GM19238 (cell line): ENCODE measurements at regions not wholly inside any gene's neighbourhood (a gene's known extent, or its start where the extent isn't known, plus 50 kb on each side); places are given as distances from the start of the nearest gene placed in this dataset.

ENCODE experiments used
- DNase-seq: peaks from one replicate; pipeline ENCODE4 v3.0.0; 2011; ENCODE audit warnings: low spot score; ENCODE audit not compliant: insufficient read length

DNA sequence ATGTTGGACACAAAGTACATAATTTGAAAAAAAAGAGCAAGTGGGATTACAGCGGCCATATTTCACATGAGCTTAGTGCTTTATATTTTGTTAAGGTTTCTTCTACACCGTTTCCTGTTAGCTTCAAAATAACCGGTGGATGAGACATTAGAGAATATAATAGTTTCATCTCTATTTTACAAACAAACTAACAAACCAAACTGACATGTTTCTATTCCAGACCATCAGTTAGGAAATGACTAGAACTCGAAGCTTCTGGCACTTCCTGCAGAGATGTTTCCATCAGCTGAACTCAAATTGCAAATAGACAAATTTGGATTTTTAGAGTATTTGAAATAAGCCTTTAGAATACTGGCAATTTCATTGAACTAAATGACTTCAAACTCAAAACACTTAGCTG is 86.5 kb downstream of the MTRR start:
- DNase-seq = no peak

DNA sequence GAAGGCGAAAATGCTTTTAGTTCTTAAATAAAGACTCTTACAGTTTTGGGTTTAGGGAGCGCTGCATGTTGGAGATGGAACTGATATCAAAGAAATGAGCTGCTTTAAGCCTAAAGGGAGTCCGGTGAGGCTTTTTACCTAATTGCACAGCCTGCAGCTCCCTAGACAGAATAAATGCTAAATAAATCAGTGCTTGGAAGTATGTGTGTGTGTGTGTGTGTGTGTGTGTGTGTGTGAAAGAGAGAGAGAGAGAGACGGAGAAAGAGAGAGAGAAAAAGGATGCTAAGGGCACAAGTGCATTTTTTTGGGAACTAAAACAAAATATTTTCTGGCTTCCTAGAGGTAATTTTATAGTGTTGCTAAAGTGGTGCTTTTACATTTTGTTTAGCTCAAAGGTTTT is 88.4 kb downstream of the MTRR start:
- no peak for DNase-seq

DNA sequence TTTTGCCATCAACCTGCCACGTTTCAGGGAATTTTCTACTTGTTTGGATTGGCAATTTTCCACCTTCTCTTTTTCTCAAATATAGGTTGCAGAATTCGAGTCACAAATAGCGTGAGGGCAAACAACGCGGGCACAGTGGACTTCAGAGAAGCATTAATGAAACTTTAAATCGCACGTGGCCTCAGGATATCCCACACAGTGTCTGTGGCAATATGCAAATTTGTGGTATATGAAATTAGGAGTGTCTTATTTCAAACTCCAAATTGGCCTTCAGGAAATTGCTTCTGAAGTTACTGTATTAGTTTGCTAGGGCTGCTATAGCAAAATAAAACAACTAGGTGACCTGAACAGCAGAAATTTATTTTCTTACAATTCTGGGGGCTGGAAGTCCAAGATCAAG is 91.2 kb downstream of the MTRR start:
- no peak for DNase-seq

DNA sequence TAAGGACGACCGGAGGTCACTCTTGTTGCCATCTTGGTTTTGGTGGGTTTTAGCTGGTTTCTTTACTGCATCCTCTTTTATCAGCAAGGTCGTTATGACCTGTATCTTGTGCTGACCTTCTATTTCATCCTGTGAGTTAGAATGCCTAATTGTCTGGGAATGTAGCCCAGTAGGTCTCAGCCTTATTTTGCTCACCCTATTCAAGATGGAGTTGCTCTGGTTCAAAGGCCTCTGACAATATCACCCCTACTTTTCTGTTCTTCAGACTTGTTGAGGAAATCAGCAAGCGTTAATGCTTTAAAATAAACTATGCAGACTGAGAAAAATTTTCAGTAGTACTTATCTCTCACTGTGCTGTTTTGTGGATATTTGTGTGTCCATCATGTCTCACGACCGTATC is 92.6 kb downstream of the MTRR start:
- DNase-seq = no peak

DNA sequence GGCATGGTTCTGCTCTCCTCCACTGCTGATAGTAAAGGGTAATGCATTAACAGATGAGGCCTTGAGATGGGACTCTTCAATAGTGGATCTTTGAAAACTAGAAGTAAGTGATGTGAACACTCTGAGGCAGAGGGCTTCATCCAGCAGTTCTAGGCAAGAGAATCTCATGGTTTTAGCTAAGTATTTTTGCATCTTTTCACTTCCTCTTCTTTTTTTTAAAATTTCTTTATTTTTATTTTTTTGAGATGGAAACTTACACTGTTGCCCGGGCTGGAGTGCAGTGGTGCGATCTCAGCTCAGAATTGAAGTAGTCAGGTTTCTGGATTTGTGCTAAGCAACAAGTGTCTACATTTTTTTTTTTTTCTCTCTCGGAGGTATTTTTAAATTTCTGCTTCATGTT is 101.9 kb downstream of the MTRR start:
- DNase-seq = no peak

DNA sequence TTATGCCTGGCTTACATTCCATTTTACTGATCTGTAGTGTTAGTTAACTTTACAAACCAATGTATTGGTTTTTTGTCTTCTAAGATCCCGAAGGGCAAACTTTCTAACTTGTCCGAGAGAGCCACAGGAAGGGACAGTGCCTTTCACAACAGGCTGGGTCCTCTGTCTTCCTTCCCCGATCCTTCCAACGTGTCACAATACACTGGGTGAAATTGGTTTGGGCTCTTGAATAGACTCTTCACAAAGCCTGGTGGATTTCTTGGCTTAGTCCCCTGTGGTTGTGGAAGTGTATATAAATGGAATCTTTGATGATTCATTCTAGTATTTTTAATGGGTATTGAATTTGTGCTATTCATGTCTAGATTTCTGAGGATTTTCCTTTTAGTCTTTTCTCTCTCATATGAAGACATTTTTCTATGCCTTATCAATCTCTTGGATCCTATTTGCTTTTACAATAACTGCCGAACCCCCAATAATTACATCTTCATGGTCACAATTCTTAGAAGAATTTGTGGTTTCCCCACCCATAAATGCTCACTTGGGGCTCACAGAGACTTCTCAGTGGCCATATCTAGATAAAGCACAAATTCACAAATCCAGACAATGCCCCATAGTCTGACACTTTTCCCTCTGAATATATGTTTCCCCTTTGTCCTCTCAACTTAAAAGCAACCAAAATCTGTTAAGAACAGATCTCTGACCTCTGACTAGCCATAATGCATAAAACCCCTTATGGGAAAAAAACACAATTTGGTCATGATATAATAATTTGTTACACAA is 107.7 kb downstream of the MTRR start:
- DNase-seq = no peak

DNA sequence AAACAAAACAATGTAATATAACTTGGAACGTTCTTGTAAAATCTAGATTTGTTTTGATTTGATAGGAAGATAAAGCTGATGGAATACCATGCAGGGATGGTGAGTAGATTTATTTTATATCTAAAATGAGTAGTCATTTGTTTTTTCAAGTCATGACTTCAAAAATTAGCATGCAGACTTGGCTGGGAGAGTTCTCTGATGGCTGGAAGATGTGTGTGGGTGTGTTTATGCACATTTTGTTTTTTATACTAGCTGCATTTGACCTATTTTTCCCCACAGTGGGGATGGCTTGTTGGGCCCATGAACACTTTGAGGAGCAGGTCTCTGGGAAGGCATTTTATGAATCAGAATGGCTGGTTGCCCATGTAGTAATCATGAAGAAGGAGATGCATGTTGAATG is 109.2 kb downstream of the MTRR start:
- no peak for DNase-seq

DNA sequence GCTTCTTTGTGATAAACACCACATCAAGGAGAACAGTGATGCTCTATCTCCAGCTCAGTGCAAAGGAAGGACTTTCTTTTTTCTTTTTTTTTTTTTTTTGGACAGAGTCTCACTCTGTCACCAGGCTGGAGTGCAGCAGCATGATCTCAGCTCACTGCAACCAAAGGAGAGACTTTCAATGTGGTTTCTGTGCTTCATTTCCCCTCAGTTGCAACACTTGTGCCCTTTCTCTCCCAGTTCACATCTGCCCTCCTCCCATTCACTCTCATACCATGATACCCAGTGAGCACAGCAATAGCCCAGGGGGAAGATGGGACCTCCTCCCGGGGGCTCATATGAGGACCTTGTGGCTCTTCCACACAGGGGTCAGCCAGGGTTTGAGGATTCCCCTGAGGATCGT is 110.0 kb downstream of the MTRR start:
- no peak for DNase-seq

DNA sequence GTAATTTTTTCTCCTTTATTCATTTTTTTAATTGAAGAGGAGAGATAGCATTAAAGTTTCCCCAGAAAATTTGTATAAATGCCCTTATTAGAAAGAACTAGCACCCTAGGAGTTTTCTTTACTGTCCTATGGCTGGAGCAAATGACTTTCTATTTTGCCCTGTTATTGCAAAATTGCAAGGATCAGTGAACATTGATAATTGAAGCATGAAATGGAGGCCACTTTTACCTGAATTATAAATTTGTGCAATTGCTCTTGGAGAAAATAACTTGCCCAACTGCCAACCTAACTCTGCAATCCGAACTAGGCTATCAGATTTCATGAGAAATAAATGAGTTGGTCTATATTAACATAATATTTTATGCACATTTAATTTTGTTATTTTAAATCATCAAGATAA is 111.9 kb downstream of the MTRR start:
- DNase-seq = no peak

DNA sequence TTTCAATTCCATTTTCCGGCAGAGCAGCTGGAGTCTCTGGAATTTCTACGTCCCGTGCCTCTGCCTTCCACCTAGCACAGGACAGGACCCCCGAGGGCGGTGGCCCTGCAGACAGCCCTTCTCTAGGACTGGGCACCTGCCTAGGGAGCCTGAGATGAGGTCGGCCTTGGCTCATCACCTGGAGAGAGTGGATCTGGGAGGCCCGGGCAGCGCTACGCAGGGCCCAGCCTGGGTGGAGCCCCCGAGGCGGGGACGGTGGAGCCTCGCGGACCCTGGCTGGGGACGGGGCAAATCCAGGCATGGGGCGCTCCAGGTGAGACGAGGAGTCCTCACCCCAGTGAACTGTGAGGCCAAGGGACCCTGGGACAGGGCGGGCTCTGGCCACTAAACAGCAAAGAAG is 114.5 kb downstream of the MTRR start:
- DNase-seq = no peak

DNA sequence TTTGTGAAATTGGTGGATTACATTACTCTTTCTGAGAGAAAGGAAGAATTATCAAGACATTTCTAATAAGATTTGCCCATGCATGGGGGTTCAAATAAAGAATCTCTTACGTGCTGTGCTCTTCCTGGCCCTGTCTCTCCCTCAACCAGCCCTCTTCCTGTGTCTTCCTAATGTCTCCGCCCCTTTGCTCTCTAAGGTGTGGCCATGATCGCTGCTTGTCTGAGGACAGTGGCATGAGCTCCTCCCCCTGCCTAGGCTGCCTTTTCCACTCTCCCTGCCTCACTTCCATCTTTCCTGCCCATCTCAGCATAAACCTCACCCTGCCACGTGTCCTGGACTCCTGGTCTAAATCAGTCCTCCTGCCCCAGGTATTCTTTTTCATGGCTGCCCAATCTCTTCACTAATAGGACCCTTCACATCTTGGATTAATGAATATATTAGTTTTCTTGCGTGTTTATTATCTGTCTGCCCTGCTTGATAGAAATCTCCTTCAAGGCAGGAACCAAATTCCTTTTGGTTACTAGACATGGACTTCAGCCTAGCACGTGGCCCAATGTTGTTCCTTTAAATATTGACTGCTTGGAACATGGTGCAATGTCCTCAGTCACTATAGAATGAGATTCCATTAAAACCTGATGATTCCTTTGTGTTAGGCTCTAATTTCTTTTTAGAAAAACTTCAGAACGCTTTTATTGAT is 122.3 kb downstream of the MTRR start:
- no peak for DNase-seq

DNA sequence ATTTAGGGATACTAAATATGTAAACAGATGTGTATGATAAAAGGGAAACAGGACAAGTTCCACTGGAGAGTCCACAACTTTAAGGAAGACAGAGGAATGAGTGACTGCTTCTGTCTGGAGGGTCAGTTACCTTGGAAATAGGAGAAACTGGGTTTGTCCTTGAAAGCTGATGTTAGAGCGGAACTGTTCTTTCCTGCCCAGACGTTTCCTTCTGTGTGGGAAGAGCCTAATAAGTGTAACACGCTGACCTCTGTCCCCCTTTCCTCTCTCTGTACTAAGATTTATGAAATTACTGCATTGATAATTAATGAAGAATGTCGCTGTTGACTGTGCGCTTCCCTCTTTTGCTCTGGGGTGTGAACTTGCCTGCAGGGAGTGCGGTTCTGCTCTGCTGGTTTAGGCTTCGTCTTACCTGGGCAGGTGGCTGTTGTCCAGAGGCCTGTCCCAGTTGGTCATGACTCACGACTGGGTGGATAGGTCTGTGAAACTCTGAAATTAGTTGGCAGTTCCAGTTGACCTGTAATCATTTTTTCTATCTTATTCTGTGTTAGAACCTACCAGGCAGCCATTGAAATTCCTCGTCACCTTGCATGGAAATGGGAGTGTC is 126.8 kb downstream of the MTRR start:
- DNase-seq = no peak

DNA sequence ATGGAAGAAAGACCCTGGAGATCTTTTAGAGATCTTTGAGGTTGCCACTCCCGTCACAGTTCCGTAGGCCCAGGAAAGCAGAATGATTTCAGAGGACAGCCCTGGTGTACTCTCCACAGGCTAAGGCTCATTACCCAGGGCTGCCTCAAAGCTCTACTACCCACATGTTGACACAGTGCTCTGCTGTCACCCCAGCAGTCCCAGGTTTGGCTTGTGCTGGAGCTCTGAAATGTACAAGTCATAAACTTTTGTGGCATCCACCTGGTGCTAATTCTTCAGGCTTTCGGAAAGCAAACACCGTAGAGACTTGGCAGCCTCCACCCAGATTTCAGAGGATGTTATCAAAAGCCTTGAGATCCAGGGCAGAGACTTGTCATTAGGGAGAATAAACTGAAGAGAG is 136.5 kb downstream of the MTRR start:
- no peak for DNase-seq

DNA sequence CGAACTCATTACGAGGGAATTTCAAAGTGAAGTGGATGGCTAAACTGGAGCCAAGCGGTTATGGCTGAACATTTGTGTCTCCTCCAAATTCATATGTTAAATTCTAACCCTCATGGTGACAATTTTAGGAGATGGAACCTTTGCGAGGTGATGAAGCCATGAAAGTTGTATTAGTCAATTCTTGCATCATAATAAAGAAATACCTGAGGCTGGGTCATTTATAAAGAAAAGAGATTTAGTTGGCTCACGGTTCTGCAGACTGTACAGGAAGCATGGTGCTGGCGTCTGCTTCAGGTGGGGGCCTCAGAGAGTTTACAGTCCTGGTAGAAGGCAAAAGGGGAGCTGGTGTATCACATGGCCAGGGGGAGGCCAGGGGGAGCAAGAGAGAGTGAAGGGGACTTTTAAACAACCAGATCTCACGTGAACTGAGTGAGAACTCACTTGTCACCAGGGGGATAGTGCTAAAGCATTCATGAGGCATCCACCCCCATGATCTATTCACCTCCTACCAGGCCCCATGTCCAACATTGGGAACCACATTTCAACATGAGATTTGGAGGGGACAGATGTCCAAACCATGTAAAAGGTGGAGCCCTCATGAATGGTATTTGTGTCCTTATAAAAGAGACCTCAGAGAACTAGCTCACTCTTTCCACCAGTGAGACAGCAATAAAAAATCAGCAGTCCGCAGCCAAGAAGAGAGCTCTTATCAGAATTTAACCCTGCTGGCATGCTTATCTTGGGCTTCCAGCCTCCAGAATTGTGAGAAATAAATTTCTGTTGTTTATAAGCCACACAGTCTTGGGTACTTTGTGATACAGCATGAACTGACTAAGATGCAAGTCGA is 143.4 kb downstream of the MTRR start:
- no peak for DNase-seq

DNA sequence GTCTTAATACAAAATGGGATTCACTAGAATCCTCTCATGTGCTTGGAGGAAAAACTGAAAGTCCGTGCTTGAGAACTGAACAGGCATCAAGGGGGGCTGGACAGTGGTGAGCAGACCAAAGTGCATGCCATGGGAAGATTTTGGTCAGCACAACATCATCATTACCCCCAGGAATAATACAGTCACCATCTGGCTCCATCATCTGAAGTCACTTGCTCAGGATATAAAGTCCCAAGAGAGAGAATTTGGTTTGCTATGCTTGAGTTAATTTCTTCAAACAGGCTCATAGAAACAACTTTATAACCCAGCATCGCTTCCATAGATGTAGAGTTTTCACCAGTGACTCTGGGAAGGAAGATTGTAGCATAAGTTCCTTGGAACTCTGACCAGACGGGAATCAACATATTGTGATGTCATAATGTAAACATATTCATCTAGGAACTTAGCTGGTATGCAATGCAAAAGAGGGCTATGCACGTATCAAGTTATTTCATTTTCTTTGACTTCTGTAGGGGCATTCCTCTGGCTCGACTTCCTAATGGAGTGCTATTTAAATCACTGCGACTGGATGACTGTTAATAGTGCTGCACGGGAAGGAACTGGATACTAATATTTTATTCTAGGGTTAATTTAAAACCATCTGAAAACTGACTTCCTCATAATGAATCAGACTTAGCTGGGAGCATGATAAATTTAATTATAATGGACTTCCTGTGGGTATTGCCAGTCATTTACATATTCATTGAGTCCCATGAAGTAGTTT is 145.2 kb downstream of the MTRR start:
- no peak for DNase-seq

DNA sequence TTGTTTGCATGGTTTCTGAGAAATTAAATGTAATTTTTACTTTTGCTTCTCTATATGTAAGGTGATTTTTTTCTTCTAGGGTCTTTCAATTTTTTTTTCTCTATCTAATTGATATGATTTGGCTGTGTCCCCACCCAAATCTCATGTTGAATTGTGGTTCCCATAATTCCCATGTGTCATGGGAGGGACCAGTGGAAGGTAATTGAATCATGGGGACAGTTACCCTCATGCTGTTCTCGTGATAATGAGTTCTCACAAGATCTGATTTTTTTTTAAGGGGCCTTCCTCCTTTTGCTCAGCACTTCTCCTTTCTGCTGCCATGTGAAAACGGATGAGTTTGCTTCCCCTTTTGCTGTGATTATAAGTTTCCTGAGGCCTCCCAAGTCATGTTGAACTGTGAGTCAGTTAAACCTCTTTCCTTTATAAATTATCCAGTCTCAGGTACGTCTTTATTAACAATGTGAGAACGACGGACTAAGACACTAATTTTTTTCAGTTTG is 150.8 kb downstream of the MTRR start:
- no peak for DNase-seq

DNA sequence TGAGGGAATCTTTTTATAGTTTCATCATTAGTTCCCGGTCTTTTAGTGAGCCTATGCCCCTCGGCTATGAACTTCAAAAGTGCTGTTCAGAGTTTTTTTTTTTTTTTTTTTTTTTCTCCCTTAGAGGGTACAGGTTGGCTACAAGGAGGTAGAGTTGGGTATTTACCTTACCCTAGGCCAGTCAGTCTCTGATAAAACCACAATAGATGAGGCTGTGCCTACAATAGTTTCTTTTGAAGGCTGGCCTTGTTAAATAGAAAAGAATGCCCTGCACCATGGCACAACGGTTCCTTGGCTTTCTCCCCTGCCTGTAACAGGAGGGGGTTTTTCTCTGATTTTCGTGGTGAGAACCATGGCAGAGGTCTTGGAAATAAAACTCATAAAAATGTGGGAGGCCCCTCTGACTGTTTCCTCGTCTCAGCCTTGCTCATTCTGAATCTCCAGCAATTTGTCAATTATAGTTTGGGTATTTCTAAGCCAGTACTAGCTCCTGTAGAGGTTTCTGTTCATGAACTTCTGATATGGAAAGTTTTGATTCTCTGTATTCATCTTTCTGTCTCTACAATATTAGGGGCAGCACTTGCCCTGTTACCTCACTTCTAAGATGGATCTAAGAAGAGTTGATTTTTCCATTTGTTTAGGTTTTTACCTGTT is 152.0 kb downstream of the MTRR start:
- DNase-seq = no peak

DNA sequence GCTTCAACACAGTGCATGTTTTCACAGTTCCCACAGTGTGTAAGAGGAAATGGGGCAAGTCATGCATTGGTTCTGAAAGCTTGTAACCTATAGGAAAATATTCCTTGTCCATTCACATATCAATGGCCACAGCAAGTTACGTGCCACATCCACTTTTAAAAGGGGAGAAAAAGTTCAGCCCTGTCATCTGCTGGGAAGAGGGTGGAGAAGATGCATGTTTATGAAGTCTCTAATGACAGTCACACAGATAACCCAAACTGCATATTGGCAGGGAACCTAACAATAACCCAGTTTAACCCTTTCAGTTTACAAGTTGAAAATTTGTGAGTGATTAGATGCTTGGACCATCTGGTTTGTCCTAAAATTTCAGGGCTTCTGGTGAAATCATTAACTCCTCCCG is 159.3 kb downstream of the MTRR start:
- no peak for DNase-seq

DNA sequence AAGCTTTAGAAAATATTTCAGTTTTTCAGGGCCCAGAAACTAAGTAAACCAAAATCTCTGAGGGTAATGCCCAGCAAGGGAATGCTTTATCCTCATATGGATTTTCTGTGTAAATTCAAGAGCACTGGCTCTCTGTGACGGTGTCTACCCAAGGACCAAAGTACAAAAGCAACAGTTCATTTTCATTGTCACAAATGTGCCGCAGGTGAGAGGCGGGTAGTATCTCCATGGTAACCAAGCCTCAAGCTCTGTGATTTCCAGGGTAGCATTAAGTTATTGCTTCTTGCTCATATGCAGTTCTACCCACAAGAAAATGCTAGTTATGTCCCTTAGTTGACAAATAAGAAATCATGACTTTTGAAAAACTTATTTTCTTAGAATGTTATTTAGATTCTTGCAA is 164.3 kb downstream of the MTRR start:
- DNase-seq = no peak

DNA sequence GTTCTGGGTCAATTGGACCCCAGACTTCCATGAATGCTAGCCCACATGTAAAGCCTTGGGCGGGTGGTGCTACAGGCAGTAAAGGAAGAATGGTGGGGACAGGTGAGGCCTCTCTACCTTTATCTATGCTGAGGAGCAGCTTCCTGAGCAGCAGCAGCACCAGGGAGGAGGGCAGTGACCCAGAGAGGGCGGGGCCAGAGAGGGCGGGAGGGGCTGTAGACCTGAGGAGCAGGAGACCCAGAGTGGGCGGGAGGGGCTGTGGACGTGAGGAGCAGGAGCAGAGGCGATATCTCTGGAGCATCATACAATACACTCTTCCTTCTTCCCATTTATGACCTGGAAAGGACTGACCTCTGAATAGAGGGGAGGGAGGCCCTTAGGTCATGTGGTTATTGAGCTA is 165.9 kb downstream of the MTRR start:
- no peak for DNase-seq
